Fibroblast of lung (primary cell): ENCODE measurements at regions not wholly inside any gene's neighbourhood (a gene's known extent, or its start where the extent isn't known, plus 50 kb on each side); places are given as distances from the start of the nearest gene placed in this dataset.

Experiments
- EZH2 ChIP-seq: IDR thresholded peaks from 2 replicates; pipeline ENCODE4 v1.5.1; 2012; ENCODE audit warnings: low read length, control low read depth, mild to moderate bottlenecking; ENCODE audit errors: missing control alignments
- TF ChIP-seq, protein P1 (sequence below), 2 donors: IDR thresholded peaks in 1 of 2; conservative IDR thresholded peaks in 1 of 2; 1 replicate in 1 of 2; 2 replicates in 1 of 2; pipeline ENCODE4 v1.5.1; 2011 to 2012; ENCODE audit warnings: low read length in 2 of 2, control low read depth in 1 of 2, inconsistent platforms in 1 of 2, low read depth in 1 of 2, mild to moderate bottlenecking in 1 of 2

- no peak for TF ChIP-seq EZH2
- TF ChIP-seq, protein P1, sequence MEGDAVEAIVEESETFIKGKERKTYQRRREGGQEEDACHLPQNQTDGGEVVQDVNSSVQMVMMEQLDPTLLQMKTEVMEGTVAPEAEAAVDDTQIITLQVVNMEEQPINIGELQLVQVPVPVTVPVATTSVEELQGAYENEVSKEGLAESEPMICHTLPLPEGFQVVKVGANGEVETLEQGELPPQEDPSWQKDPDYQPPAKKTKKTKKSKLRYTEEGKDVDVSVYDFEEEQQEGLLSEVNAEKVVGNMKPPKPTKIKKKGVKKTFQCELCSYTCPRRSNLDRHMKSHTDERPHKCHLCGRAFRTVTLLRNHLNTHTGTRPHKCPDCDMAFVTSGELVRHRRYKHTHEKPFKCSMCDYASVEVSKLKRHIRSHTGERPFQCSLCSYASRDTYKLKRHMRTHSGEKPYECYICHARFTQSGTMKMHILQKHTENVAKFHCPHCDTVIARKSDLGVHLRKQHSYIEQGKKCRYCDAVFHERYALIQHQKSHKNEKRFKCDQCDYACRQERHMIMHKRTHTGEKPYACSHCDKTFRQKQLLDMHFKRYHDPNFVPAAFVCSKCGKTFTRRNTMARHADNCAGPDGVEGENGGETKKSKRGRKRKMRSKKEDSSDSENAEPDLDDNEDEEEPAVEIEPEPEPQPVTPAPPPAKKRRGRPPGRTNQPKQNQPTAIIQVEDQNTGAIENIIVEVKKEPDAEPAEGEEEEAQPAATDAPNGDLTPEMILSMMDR (conservative IDR thresholded peaks at IDR 0.05 in 1 of 2, IDR thresholded peaks at IDR 0.05 in 1 of 2; ENCODE audit: low read depth in 1 of 2, low read length in 2 of 2), result no peak
Measured at GRCh38 chr3:146818866-146819265, 213.7 kb upstream of the PLSCR5 start.
